ENCODE measurements at regions not wholly inside any gene's neighbourhood (a gene's known extent, or its start where the extent isn't known, plus 50 kb on each side); places are given as distances from the start of the nearest gene placed in this dataset.

GRCh38 chr12:46677749-46678148, 148.0 kb downstream of the SLC38A4 start:
- Mint-ChIP-seq H3K27ac (no peak overlapping the region), H3K36me3 (ENCODE audit: low read depth) (no peaks in the 10 kb centered on the region), H3K9me3 (peaks cover 4% of the 10 kb centered on the region), H3K4me3 (no peak overlapping the region), H3K4me1 (peaks cover 14% of the 10 kb centered on the region), H3K27me3 (ENCODE audit: insufficient read depth) (no peaks in the 10 kb centered on the region)
- Histone ChIP-seq H3K27ac (ENCODE audit: low read depth, low read length) (no peak overlapping the region), H3K36me3 (ENCODE audit: control insufficient read depth, insufficient read depth, low read length) (no peaks in the 10 kb centered on the region), H3K27me3 (ENCODE audit: control insufficient read depth, insufficient read depth, low read length, poor library complexity, severe bottlenecking) (no peaks in the 10 kb centered on the region), H3K4me3 (ENCODE audit: low read length) (no peak overlapping the region), H3K9me3 (ENCODE audit: control insufficient read depth, low read length) (no peaks in the 10 kb centered on the region), H3K9ac (ENCODE audit: extremely low read depth, low read length, poor library complexity, severe bottlenecking) (no peak overlapping the region), H3K4me1 (ENCODE audit: control insufficient read depth, insufficient read depth, low read length) (peaks cover 3% of the 10 kb centered on the region)
- DNase-seq: peak; percentile 69
- WGBS, 2 experiments (ENCODE audit: insufficient coverage in 1 of 2, insufficient read length in 1 of 2): 75 to 83% methylated on average over 1 to 2 of the region's 2 CpGs
- TF ChIP-seq CTCF (conservative IDR thresholded peaks at IDR 0.05): peak; percentile 63

GRCh38 chr12:46676797-46677520, 148.8 kb downstream of the SLC38A4 start:
- Mint-ChIP-seq H3K9me3 (peaks cover 4% of the 10 kb centered on the region), H3K4me3 (no peak overlapping the region), H3K36me3 (ENCODE audit: low read depth) (no peaks in the 10 kb centered on the region), H3K27ac (no peak overlapping the region), H3K27me3 (ENCODE audit: insufficient read depth) (no peaks in the 10 kb centered on the region), H3K4me1 (peaks cover 14% of the 10 kb centered on the region)
- H3K27ac ChIP-seq (ENCODE audit: low read depth, low read length): no peak overlapping the region
- H3K9me3 ChIP-seq (ENCODE audit: control insufficient read depth, low read length): no peaks in the 10 kb centered on the region
- TF ChIP-seq CTCF (conservative IDR thresholded peaks at IDR 0.05): no peak
- no peak overlapping the region for H3K4me3 ChIP-seq (ENCODE audit: low read length)
- 92 to 95% methylated on average over 4 to 7 of the region's 7 CpGs for WGBS, 2 experiments (ENCODE audit: insufficient coverage in 1 of 2, insufficient read length in 1 of 2)
- H3K9ac ChIP-seq (ENCODE audit: extremely low read depth, low read length, poor library complexity, severe bottlenecking): no peak overlapping the region
- DNase-seq: no peak
- H3K27me3 ChIP-seq (ENCODE audit: control insufficient read depth, insufficient read depth, low read length, poor library complexity, severe bottlenecking): no peaks in the 10 kb centered on the region
- peaks cover 3% of the 10 kb centered on the region for H3K4me1 ChIP-seq (ENCODE audit: control insufficient read depth, insufficient read depth, low read length)
- no peaks in the 10 kb centered on the region for H3K36me3 ChIP-seq (ENCODE audit: control insufficient read depth, insufficient read depth, low read length)

GRCh38 chr12:46676396-46676795, 149.4 kb downstream of the SLC38A4 start:
- WGBS, 2 experiments (ENCODE audit: insufficient coverage in 1 of 2, insufficient read length in 1 of 2): 93% methylated on average over 1 of the region's 1 CpG; no CpG with 5 or more reads in 1 of the 2 experiments
- peaks cover 14% of the 10 kb centered on the region for H3K4me1 Mint-ChIP-seq
- H3K36me3 ChIP-seq (ENCODE audit: control insufficient read depth, insufficient read depth, low read length): no peaks in the 10 kb centered on the region
- no peaks in the 10 kb centered on the region for H3K36me3 Mint-ChIP-seq (ENCODE audit: low read depth)
- H3K27ac ChIP-seq (ENCODE audit: low read depth, low read length): no peak overlapping the region
- H3K27ac Mint-ChIP-seq: no peak overlapping the region
- H3K9me3 Mint-ChIP-seq: peaks cover 4% of the 10 kb centered on the region
- H3K4me3 ChIP-seq (ENCODE audit: low read length): no peak overlapping the region
- H3K27me3 ChIP-seq (ENCODE audit: control insufficient read depth, insufficient read depth, low read length, poor library complexity, severe bottlenecking): no peaks in the 10 kb centered on the region
- no peaks in the 10 kb centered on the region for H3K27me3 Mint-ChIP-seq (ENCODE audit: insufficient read depth)
- H3K9ac ChIP-seq (ENCODE audit: extremely low read depth, low read length, poor library complexity, severe bottlenecking): no peak overlapping the region
- no peaks in the 10 kb centered on the region for H3K9me3 ChIP-seq (ENCODE audit: control insufficient read depth, low read length)
- peaks cover 3% of the 10 kb centered on the region for H3K4me1 ChIP-seq (ENCODE audit: control insufficient read depth, insufficient read depth, low read length)
- no peak overlapping the region for H3K4me3 Mint-ChIP-seq
- no peak for DNase-seq
- TF ChIP-seq CTCF (conservative IDR thresholded peaks at IDR 0.05): no peak
